ENCODE measurements at regions not wholly inside any gene's neighbourhood (a gene's known extent, or its start where the extent isn't known, plus 50 kb on each side); places are given as distances from the start of the nearest gene placed in this dataset.
A peak's percentile ranks its signal among the peaks of the same experiment; 100 is the strongest.

- no peak for DNase-seq
These were observed 93.5 kb upstream of the STK39 start for GRCh38 chr2:168340931-168341330.

DNA sequence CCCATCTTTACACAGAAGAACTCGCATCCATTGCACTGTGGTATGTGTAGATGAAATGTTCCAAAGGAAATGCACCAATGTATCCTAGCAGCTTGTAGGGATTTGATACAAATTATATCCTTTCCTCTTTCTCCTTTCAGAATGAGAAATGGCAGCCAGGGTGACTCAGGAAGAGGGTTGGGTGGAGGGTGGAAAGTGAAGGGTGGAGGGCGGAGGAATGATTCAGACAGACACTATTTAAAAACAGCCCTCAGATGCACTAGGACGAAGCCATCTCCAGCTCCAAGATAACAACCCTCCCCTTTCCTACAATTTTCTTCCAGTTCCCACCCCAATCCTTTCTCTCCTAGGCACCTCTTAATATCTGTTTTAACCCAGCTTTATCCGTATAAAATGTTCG is 96.2 kb upstream of the STK39 start:
- DNase-seq: no peak

GRCh38 chr2:168344706-168345105 is 97.3 kb upstream of the STK39 start:
- DNase-seq: no peak

- no peak for DNase-seq
These were observed 98.2 kb upstream of the STK39 start for GRCh38 chr2:168345601-168346000.

- DNase-seq: peak; percentile 41
These were observed 99.5 kb upstream of the STK39 start for GRCh38 chr2:168346725-168347477.

GRCh38 chr2:168348076-168348475 is 100.7 kb upstream of the STK39 start:
- DNase-seq: no peak

DNA sequence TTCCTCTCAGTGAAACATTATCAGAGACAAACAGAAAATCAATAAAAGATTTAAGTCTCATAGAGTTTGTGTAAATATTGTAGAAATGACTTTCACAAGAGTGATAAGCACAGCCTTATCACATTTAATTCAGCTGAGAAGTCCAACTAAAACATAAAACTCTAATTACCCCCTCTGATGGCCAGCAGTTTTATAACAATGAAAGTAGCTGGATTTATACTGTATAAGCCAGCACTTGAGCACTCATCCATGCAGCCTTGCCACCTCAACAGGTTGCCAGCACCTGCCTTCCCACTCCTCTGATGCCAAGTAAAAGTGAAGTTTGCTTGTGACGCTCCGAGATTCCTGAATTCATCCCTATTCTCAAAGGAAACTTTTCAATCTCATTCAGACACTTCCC is 103.0 kb upstream of the STK39 start:
- DNase-seq: no peak

GRCh38 chr2:168353251-168353650 is 102.8 kb upstream of the CERS6 start:
- DNase-seq: no peak

GRCh38 chr2:168354499-168354898 is 101.6 kb upstream of the CERS6 start:
- no peak for DNase-seq

DNA sequence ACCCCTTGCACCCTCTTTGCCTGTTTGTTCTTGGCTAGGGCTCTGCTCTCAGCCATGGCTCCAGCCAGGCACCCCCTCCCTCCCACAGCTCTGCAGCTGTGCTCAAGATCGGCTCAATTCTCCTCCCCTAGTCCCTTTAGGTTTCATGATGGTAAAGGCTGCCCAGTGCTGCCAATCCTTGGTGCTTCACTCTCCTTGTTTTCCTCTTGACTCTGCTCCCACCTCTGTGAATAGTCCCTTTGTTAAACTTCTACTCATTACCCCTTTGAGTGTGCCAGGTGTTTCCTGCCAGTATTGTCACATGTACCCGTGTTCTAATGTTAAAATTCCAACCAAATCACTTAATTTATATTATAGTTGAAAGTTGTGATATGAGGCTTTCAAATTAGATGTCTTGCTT is 101.0 kb upstream of the CERS6 start:
- DNase-seq: no peak

GRCh38 chr2:168355779-168356476 is 100.1 kb upstream of the CERS6 start:
- no peak for DNase-seq

DNA sequence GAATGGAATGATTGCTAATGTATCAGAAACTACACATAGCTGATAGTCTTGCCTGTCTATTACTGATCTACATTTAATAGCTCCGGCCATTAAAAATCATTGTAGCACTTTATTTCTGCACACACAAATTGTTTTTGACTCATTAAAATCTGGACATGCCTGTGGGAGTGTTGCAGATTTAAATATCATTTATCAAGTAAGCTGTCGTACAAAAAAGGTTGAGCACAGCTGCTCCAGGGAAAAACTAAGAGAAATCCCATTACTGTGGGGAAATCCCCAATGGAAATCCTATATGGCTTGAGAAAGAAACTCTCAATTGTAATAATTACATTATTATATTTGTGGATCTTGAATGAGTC is 99.6 kb upstream of the CERS6 start:
- no peak for DNase-seq

GRCh38 chr2:168357797-168358472 is 98.1 kb upstream of the CERS6 start:
- DNase-seq: no peak

GRCh38 chr2:168359082-168359481 is 97.0 kb upstream of the CERS6 start:
- DNase-seq: no peak

DNA sequence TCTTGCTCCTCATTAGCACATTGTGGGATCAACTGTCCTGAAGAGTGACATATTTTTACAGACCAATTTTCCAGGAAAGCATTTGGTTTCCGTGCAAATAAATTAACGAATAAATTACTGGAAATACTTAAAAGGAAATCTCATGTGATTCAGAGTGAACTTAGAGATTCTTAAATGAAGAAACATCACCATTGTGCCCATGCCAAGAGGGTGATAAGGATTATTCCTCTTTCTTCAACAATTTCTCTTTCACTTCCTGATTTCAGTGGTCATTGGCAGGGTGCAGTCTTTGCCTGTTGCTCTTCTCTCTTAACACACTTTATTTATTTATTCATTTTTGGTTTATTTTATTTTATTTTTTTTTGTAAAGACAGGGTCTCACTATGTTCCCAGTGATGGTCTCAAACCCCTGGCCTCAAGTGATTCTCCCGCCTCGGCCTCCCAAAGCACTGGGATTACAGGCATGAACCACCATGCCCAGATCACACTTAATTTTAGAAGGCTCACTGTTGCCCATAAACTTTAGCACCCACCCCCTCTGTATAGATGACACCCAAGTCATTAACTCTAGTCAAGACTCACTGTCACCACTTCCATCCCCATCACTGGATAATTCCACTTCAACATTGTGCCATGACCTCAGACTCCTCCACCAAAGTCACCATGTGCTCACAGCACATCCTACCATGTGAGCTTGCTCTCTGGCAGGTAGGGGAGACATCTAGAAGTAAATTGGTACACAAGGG is 92.6 kb upstream of the CERS6 start:
- no peak for DNase-seq

GRCh38 chr2:168365094-168365621 is 90.9 kb upstream of the CERS6 start:
- DNase-seq: no peak

DNA sequence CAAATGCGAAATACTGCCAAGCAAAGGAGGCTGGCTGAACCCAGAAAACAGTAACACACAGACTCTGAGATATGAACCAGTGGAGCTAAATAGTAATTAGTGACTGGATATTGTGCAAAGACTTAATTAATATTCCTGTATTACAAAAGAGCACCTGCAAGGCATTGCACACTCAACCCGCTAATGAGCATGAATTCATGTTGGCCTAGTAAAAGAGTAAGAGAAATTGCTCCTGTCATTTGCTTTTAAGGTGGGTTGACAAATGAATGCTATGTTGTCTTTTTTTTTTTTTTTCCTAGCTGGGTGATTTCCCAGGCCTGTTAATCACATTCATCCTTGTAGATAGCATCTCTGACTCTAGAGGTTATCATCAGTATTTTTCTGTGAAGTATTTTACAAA is 87.0 kb upstream of the CERS6 start:
- DNase-seq: peak; percentile 71

DNA sequence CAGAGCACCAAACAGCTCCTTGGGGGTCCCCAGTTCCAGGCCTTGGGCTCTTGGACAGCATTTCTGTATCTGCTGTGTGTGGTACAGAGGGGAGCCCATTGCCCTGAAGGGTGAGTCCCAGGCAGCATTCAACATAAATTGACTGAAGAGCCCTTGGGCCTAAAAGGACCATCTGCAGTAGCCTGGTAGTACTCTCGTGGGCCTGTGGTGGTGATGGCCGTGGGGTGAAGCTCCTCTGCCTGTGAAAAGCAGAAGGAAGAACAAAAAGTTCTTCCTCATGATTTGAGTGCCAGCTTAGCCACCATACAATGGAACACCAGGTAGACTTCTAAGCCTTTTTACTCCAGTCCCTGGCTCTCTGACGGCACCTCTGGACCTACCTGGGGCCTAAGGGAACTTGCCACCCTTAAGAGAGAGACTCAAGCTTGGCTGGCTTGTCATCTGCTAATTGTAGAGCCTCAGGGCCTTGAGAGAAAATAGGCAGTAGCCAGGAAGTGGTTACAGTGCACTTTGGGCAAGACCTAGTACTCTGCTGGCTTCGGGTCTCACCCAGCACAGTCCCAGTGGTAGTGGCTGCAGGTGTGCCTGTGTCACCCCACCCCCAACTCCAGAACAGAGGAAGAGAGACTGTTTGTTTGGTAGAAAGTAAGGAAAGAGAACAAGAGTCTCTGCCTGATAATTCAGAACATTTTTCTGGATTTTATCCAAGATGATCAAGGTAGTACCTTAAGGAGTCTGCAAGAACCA is 84.6 kb upstream of the CERS6 start:
- no peak for DNase-seq

DNA sequence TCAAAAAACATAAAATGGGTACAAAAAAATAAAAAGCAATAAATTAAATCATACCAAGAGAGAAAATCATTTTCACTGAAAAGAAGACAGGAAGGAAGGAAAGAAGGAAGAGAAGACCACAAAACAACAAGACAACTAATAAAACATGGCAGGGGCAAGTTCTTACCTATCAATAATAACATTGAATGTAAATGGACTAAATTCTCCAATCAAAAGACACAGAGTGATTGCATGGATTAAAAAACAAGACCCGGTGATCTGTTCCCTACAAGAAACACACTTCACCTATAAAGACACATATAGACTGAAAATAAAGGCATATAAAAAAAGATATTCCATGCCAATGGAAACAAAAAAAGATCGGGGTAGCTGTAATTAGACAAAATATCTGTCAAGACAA is 82.6 kb upstream of the CERS6 start:
- no peak for DNase-seq

DNA sequence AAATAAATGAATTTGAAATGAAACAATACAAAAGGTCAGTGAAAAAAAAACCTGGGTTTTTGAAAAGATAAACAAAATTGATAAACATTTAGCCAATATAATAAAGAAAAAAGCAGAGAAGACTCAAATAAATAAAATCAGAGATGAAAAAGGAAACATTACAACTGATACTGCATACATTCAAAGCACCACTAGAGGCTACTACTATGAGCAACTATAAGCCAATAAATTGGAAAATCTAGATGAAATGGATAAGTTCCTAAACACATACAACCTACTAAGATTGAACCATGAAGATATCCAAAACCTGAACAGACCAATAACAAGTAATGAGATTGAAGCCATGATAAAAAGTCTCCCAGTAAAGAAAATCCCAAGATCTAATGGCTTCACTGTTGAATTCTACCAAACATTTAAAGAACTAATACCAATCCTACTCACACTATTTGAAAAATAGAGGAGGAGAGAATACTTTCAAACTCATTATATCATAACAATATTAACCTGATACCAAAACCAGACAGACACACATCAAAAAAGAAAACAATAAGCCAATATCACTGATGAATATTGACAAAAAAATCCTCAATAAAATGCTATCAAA is 80.8 kb upstream of the CERS6 start:
- DNase-seq: no peak

DNA sequence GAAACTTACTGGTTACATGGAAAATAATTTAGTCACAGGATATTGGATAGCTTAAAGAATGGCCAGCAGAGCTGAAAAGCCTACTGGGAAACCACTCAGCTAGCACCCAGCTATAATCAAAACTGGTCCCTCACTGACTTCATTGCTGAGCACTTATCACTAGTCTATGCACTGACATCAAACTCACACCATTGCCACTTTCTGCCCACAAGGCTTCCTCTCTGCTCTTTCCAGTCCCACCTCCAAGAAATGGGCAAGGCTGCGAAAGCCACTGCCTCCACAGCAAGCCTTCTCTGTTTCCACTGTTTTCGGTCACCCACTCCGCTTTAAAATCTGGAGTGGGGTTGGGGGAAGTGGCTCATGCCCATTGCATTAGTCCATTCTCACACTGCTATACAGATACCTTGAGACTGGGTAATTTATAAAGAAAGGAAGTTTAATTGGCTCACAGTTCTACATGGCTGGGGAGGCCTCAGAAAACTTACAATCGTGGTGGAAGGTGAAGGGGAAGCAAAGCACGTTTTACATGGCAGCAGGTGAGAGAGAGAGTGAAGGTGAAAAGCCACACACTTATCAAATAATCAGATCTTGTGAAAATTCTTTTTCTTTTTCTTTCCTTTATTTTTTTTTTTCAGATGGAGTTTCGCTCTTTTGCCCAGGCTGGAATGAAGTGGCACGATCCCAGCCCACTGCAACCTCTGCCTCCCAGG is 77.0 kb upstream of the CERS6 start:
- no peak for DNase-seq
